HCT116 (cell line): ENCODE measurements at regions not wholly inside any gene's neighbourhood (a gene's known extent, or its start where the extent isn't known, plus 50 kb on each side); places are given as distances from the start of the nearest gene placed in this dataset.

Source experiments
- ATAC-seq: fragments of 200-7000 bp; cut with Tn5 transposase; 2 replicates; pipeline ENCODE4 v1.9.1; 2020; ENCODE audit warnings: mild to moderate bottlenecking, moderate library complexity
- BruUV-seq: library from RNA; stranded (reverse); fragments of 400-500 nt; replicated peaks from 2 replicates; lab custom pipeline; 2021; lab: Mats Ljungman, UMichigan
- CTCF ChIA-PET: fragments of 300-600 bp; sonication (Branson Sonifier 250); formaldehyde crosslinking; loops from one replicate; lab custom pipeline; 2021; ENCODE audit warnings: antibody characterized with exemption; lab: Charles Lee
- POLR2A ChIA-PET: fragments of 300-600, 350-600 bp; sonication (Branson Sonifier 250); formaldehyde crosslinking; loops from one replicate; lab custom pipeline; 2021; ENCODE audit warnings: antibody characterized with exemption; lab: Charles Lee
- RAD21 ChIA-PET, 2 experiments: fragments of 300-600 bp; sonication (Branson Sonifier 250); formaldehyde crosslinking; loops; one replicate each; lab custom pipeline; 2023; ENCODE audit warnings: low total read pairs in 2 of 2; ENCODE audit not compliant: uncharacterized antibody in 2 of 2, unreplicated experiment in 2 of 2, low non-redundant PET in 1 of 2; lab: Charles Lee
- DNase-seq: peaks from one replicate; pipeline ENCODE4 v3.0.0-alpha.2; 2010; ENCODE audit warnings: low read depth, low spot score
- H2AFZ ChIP-seq: fragments of 200-600 bp; shearing (Covaris generic), sonication (generic); 2 replicates; pipeline ENCODE4 v1.6.1; 2017; ENCODE audit warnings: low read depth, mixed run types, mixed read lengths, antibody characterized with exemption, low read length; ENCODE audit not compliant: poor library complexity, severe bottlenecking
- H3K27ac ChIP-seq: 2 replicates; pipeline ENCODE4 v1.5.1; 2012; ENCODE audit warnings: low read depth, low read length
- H3K27me3 ChIP-seq: fragments of 200-600 bp; sonication (generic); 2 replicates; pipeline ENCODE4 v1.6.1; 2016; ENCODE audit warnings: mixed run types, low read length, mixed read lengths; ENCODE audit not compliant: insufficient read depth
- H3K36me3 ChIP-seq, 2 experiments: fragments of 200-500 bp in 1 of 2; fragments of 200-600 bp in 1 of 2; sonication (Bioruptor generic) in 1 of 2; sonication (generic) in 1 of 2; 2 replicates each; pipeline versions ENCODE4 v1.5.1 to v1.6.1; 2014 to 2016; ENCODE audit warnings: low read length in 2 of 2, inconsistent platforms in 1 of 2, mixed read lengths in 1 of 2, mixed run types in 1 of 2; ENCODE audit not compliant: insufficient read depth in 2 of 2, control insufficient read depth in 1 of 2
- H3K4me1 ChIP-seq, 2 experiments: fragments of 200-600 bp in 1 of 2; sonication (generic) in 1 of 2; 2 replicates each; pipeline versions ENCODE4 v1.5.1 to v1.6.1; 2012 to 2017; ENCODE audit warnings: low read length in 2 of 2, inconsistent platforms in 1 of 2, mild to moderate bottlenecking in 1 of 2, mixed read lengths in 1 of 2, mixed run types in 1 of 2, moderate library complexity in 1 of 2; ENCODE audit not compliant: insufficient read depth in 2 of 2, control insufficient read depth in 1 of 2
- H3K4me2 ChIP-seq: fragments of 200-600 bp; sonication (generic); 2 replicates; pipeline ENCODE4 v1.6.1; 2017; ENCODE audit warnings: mixed run types, low read length, mixed read lengths
- H3K4me3 ChIP-seq, 2 experiments: fragments of 200-600 bp in 1 of 2; sonication (generic) in 1 of 2; replicated peaks in 1 of 2; 2 replicates each; pipeline ENCODE4 v1.5.1; 2011 to 2016; ENCODE audit warnings: low read length in 2 of 2, control low read depth in 1 of 2, low read depth in 1 of 2, mild to moderate bottlenecking in 1 of 2, mixed read lengths in 1 of 2, mixed run types in 1 of 2
- H3K79me2 ChIP-seq: fragments of 200-600 bp; sonication (generic); 2 replicates; pipeline ENCODE4 v1.6.1; 2017; ENCODE audit warnings: mild to moderate bottlenecking, mixed run types, low read length, moderate library complexity, mixed read lengths; ENCODE audit not compliant: insufficient read depth
- H3K9ac ChIP-seq: fragments of 200-600 bp; sonication (generic); 2 replicates; pipeline ENCODE4 v1.6.1; 2016; ENCODE audit warnings: low read length, mixed read lengths
- H3K9me2 ChIP-seq: fragments of 200-600 bp; sonication (generic), shearing (Covaris generic); 2 replicates; pipeline ENCODE4 v1.6.1; 2017; ENCODE audit warnings: mixed run types, mild to moderate bottlenecking, moderate library complexity; ENCODE audit not compliant: insufficient read depth
- H3K9me3 ChIP-seq, 2 experiments: fragments of 200-500 bp in 1 of 2; fragments of 200-600 bp in 1 of 2; sonication (Bioruptor generic) in 1 of 2; sonication (generic) in 1 of 2; 2 replicates each; pipeline ENCODE4 v1.6.1; 2014 to 2017; ENCODE audit warnings: low read length in 2 of 2, mixed read lengths in 2 of 2, inconsistent platforms in 1 of 2, low read depth in 1 of 2, mild to moderate bottlenecking in 1 of 2, mixed run types in 1 of 2, moderate library complexity in 1 of 2; ENCODE audit not compliant: control insufficient read depth in 1 of 2, insufficient read depth in 1 of 2
- H4K20me1 ChIP-seq: fragments of 200-600 bp; sonication (generic), shearing (Covaris generic); 2 replicates; pipeline ENCODE4 v1.6.1; 2017; ENCODE audit warnings: mixed run types, mild to moderate bottlenecking, moderate library complexity; ENCODE audit not compliant: insufficient read depth
- CBX3 ChIP-seq: IDR thresholded peaks from 2 replicates; pipeline ENCODE4 v1.6.1; 2012; ENCODE audit warnings: low read depth
- CEBPB ChIP-seq: IDR thresholded peaks from 2 replicates; pipeline ENCODE4 v1.6.1; 2012; ENCODE audit warnings: low read depth
- CTCF ChIP-seq, 3 experiments: fragments of 200-600 bp in 1 of 3; sonication (generic) in 1 of 3; IDR thresholded peaks in 2 of 3; conservative IDR thresholded peaks in 1 of 3; 2 replicates each; pipeline ENCODE4 v1.5.1; 2012 to 2017; ENCODE audit warnings: low read depth in 2 of 3, low read length in 2 of 3, antibody characterized with exemption in 1 of 3, borderline replicate concordance in 1 of 3, control low read depth in 1 of 3, mild to moderate bottlenecking in 1 of 3, mixed read lengths in 1 of 3, mixed run types in 1 of 3, moderate library complexity in 1 of 3; ENCODE audit not compliant: insufficient read depth in 1 of 3
- EZH2 ChIP-seq: fragments of 200-600 bp; sonication (generic); IDR thresholded peaks from 2 replicates; pipeline ENCODE4 v1.6.1; 2017; ENCODE audit warnings: antibody characterized with exemption, mixed run types
- EZH2phosphoT487 ChIP-seq: fragments of 200-600 bp; IDR thresholded peaks from 2 replicates; pipeline ENCODE4 v1.6.1; 2018; ENCODE audit warnings: antibody characterized with exemption, borderline replicate concordance
- FOSL1 ChIP-seq: IDR thresholded peaks from 2 replicates; pipeline ENCODE4 v1.6.1; 2012; ENCODE audit warnings: low read depth
- JUND ChIP-seq: IDR thresholded peaks from 2 replicates; pipeline ENCODE4 v1.6.1; 2012
- MAX ChIP-seq: IDR thresholded peaks from 2 replicates; pipeline ENCODE4 v1.6.1; 2012
- POLR2A ChIP-seq: IDR thresholded peaks from 2 replicates; pipeline ENCODE4 v1.7.0; 2011; ENCODE audit warnings: borderline replicate concordance; ENCODE audit not compliant: insufficient read depth, insufficient read length; ENCODE audit errors: extremely low read depth
- POLR2AphosphoS5 ChIP-seq: IDR thresholded peaks from 2 replicates; pipeline ENCODE4 v1.6.1; 2011; ENCODE audit warnings: mild to moderate bottlenecking, low read depth, low read length, moderate library complexity
- RAD21 ChIP-seq: IDR thresholded peaks from 2 replicates; pipeline ENCODE4 v1.6.1; 2012; ENCODE audit warnings: low read depth, mild to moderate bottlenecking
- REST ChIP-seq: IDR thresholded peaks from 2 replicates; pipeline ENCODE4 v1.6.1; 2012; ENCODE audit warnings: low read depth
- SIN3A ChIP-seq: IDR thresholded peaks from 2 replicates; pipeline ENCODE4 v1.6.1; 2012; ENCODE audit warnings: low read depth
- SP1 ChIP-seq: IDR thresholded peaks from 2 replicates; pipeline ENCODE4 v1.6.1; 2012; ENCODE audit warnings: low read depth
- SRF ChIP-seq: IDR thresholded peaks from 2 replicates; pipeline ENCODE4 v1.6.1; 2012; ENCODE audit warnings: low read depth
- ZBTB33 ChIP-seq: IDR thresholded peaks from 2 replicates; pipeline ENCODE4 v1.6.1; 2011; ENCODE audit warnings: mild to moderate bottlenecking, low read length, moderate library complexity; ENCODE audit not compliant: insufficient replicate concordance; ENCODE audit errors: extremely low read depth
- intact Hi-C: fragments of 100-400 bp; cut with micrococcal nuclease; formaldehyde crosslinking; loops from 2 replicates; pipeline ENCODE4 v1.10.0; 2022

GRCh38 chr2:220353897-220354296, 726.5 kb downstream of the SLC4A3 start (continued):
- TF ChIP-seq ZBTB33 = no peak

- CTCF ChIA-PET = no interaction called here
- peak; percentile 89 for ATAC-seq
- Histone ChIP-seq H3K27ac (no peak overlapping the region), H3K79me2 (no peaks in the 10 kb centered on the region), H3K4me2 (peak overlapping the region; percentile 50), H3K9ac (no peak overlapping the region), H4K20me1 (no peaks in the 10 kb centered on the region), H3K4me1 (peaks cover 13 to 21% of the 10 kb centered on the region in 2 experiments), H3K9me2 (no peaks in the 10 kb centered on the region), H3K36me3 (no peaks in the 10 kb centered on the region), H2AFZ (no peak overlapping the region), H3K9me3 (no peaks in the 10 kb centered on the region), H3K27me3 (no peaks in the 10 kb centered on the region), H3K4me3 (no peak overlapping the region)
- DNase-seq = peak; percentile 23
- POLR2A ChIA-PET = no interaction called here
- intact Hi-C loops = no loop called here
- RAD21 ChIA-PET = no interaction called here
- TF ChIP-seq POLR2A (no peak), SIN3A (no peak), EZH2 (no peak), SRF (0 out of 2 replicates have a peak, but pooled peaks have one; percentile 36), SP1 (peak; percentile 71), EZH2phosphoT487 (no peak), RAD21 (no peak), CTCF (IDR thresholded peaks at IDR 0.05 in 2 of 3, conservative IDR thresholded peaks at IDR 0.05 in 1 of 3; ENCODE audit: borderline replicate concordance in 1 of 3, insufficient read depth in 1 of 3, low read depth in 2 of 3, low read length in 2 of 3) (no peak), FOSL1 (peak; percentile 66), REST (no peak), JUND (peak; percentile 74), MAX (0 out of 2 replicates have a peak, but pooled peaks have one; percentile 19), CBX3 (peak; percentile 59; the same call in 1 of the 2 replicates), CEBPB (no peak), POLR2AphosphoS5 (no peak)
- BruUV-seq = no TSS peak
Observed at GRCh38 chr2:220356076-220356475, 728.6 kb downstream of the SLC4A3 start.
